Stimulated activated CD4-positive, alpha-beta T cell treated with anti-CD3 and anti-CD28 coated beads, Interleukin-4, amount 100 ng/mL, for 1 hour (primary cell): ENCODE measurements at regions not wholly inside any gene's neighbourhood (a gene's known extent, or its start where the extent isn't known, plus 50 kb on each side); places are given as distances from the start of the nearest gene placed in this dataset.
"Not testable (repeated sequence)": the region's sequence is repeated elsewhere in the genome, so short reads cannot be mapped to it uniquely, and the experiment has no call there.

ENCODE experiments used
- DNase-seq: peaks from one replicate; pipeline ENCODE4 v3.0.0-alpha.2; 2020

GRCh38 chr15:61393524-61393923 is 164.4 kb upstream of the RORA start:
- DNase-seq, result no peak

GRCh38 chr15:61390138-61390537 is 161.0 kb upstream of the RORA start:
- DNase-seq, result no peak

DNA sequence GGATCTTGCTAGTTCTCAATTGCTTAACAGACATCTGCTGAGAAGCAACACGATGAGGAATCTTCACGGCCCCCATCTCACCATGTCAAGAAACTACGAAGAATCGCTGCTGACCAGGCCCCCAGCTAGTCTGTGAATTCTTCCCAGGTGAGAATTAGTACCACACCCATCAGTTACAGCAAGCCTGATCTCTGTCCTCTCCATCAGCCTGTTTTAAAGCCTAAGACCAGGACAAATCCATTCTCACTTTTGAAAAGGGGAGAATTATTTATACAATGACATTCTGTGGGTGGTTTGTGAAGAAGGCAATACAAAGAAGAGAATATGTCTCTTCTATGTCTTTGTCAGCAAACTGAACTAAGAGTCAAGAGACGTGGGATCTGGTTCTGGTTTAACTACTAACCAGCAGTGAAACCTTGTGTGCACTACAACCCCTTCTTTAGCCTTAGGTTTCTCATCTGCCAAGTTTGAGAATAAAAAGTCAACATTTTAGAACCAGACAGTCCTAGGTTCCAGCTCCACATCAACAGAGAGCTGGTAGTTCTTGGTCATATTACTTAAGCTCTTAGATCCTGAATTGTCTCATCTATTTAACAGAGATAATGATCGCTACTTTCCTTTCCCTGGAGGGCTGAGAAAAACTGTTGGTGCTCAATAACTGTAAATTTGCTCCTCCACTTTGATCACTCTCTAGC is 160.4 kb upstream of the RORA start:
- DNase-seq, result no peak

GRCh38 chr15:61387675-61388074 is 158.6 kb upstream of the RORA start:
- no peak for DNase-seq

- no peak for DNase-seq
Observed at GRCh38 chr15:61383421-61383820, 154.3 kb upstream of the RORA start.

- DNase-seq, result no peak
Observed at GRCh38 chr15:61382927-61383326, 153.8 kb upstream of the RORA start.

GRCh38 chr15:61381501-61381900 is 152.4 kb upstream of the RORA start:
- DNase-seq, result no peak

- no peak for DNase-seq
Observed at GRCh38 chr15:61380270-61380669, 151.2 kb upstream of the RORA start.

GRCh38 chr15:61379005-61379404 is 149.9 kb upstream of the RORA start:
- DNase-seq, result no peak

DNA sequence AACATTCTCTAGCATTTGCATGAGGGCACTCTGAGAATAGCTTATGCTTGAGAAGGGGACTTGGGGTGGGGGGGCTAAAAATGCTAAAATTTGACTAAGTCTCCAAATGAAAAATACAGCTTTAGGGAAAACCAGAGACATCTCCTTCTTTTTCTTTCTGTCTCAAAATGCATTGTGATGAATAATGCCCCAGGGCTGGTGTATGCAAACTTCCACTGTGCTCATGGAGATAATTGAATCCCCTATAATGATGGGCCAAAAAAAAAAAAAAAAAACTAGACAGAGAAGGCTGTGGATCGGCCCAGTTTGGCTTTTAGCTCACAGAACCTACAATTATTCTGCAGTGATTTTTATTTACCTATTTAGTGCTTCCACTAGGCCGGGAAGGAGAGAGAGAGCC is 147.9 kb upstream of the RORA start:
- DNase-seq, result no peak

DNA sequence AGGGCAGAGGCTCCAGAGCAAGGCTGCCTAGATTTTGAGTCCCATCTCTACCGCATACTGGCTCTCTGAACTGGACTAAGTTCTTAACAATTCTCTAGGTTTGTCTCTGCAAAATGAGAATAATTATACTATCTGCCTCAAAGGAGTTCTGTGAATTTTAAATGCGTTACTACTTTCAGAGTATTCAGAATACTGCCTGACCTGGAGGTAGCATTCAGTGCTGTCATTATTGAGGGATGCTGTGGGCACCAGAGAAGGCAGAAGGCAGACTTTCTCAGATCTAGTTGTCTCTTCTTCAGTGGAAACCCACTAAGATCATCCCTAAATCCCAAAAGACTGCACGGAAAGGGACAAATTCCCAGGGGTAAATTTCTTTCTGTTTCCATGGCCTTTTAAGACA is 147.4 kb upstream of the RORA start:
- no peak for DNase-seq

DNA sequence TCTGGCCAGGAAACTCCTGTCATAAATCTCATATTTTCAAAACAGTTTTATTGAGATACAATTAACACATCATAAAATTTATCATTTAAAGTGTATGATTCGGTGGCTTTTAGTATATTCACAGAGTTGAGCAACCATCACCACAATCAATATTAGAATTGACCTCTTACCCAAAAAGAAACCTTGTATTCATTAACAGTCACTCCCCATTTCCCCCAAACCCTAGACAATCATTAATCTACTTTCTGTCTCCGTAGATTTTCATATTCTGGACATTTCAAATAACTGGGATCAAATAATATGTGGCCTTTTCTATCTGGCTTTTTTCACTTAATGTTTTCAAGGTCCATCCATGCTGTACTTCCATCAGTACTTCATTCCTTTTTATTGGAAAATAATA is 145.7 kb upstream of the RORA start:
- DNase-seq, result no peak

GRCh38 chr15:61367953-61368352 is 138.9 kb upstream of the RORA start:
- no peak for DNase-seq

DNA sequence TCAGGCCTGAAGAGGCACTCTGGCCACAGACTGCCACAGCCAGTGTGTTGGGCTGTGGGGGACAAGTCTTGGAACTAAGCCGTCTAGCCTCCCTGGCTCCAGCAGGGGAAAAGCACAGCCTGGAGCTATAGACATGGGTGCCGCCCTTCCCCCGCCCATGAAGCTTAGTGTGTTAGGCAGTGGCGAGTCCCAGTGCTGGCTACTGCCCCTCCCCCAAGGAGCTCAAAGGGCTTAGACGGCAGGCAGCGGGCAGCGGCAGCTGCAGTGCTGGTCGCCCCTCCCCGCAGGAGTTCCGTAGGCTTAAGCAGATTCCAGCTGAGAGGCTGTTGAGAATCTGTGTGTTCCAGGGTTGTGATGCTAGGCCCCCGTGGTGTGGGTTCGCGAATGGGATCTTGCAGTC is 135.8 kb upstream of the RORA start:
- DNase-seq, result no peak

DNA sequence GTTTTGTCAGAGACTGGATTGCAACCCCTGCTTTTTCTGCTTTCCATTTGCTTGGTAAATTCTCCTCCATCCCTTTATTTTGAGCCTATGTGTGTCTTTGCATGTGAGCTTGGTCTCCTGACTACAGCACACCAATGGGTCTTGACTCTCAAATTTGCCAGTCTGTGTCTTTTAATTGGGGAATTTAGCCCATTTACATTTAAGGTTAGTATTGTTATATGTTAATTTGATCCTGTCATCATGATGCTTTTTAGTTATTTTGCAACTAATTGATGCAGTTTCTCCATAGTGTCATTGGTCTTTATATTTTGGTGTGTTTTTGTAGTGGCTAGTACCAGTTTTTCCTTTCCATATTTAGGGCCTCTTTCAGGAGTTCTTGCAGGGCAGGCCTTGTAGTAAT is 133.8 kb upstream of the RORA start:
- DNase-seq, result not testable (repeated sequence)

- DNase-seq, result no peak
Observed at GRCh38 chr15:61344293-61344692, 115.2 kb upstream of the RORA start.

- DNase-seq, result no peak
Observed at GRCh38 chr15:61342390-61342789, 113.3 kb upstream of the RORA start.

GRCh38 chr15:61339516-61339915 is 110.4 kb upstream of the RORA start:
- no peak for DNase-seq

DNA sequence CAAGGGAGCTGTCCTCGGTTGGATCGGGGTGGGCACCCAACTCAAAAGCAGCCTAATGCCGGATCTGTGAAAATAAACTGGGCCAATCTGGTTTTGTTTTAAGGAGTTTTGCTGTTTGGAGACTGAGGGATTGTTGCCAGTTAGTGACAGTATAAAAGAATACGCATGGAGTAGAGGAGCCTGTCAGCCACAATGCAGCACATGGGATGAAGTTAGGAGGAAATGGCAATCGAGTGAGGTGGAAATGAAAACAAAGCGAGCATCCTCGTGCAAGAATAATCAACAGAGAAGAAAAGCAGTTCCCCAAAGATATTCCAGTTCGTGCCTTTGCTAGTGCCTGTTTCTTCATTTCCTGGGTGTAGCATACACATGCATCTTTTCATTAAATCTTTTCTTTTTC is 108.4 kb upstream of the RORA start:
- no peak for DNase-seq

DNA sequence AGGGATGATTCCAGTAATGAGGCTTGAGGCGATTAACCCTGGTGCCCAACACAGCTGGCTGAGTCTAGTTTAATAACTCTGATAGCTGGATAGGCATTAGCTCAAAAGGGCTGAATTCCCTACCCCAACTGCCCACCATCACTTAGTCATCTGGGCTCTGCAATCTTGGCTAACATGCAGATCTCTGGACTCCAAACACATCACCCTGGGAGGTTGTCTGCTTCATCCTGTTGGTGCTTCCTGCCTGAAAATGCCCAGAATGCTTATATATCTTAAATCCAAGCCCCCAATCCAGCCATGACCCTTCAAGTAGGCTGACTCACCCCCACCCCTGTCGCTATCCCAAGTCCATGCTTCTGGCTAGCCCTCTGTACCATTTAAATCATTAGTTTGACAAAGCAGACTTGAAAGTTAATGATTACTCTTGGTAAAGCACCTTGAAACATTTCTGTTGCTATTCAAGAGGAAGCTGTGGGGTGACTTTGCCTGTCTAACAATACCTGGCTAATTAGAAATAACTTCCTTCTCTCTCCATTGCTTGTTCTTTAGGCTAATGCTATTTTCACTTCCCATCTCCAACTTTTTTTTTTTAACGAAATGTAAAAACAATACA is 107.0 kb upstream of the RORA start:
- DNase-seq, result no peak

GRCh38 chr15:61334714-61335113 is 105.6 kb upstream of the RORA start:
- not testable (repeated sequence) for DNase-seq

- no peak for DNase-seq
Observed at GRCh38 chr15:61331019-61331418, 101.9 kb upstream of the RORA start.

GRCh38 chr15:61327019-61327631 is 98.0 kb upstream of the RORA start:
- DNase-seq, result no peak

DNA sequence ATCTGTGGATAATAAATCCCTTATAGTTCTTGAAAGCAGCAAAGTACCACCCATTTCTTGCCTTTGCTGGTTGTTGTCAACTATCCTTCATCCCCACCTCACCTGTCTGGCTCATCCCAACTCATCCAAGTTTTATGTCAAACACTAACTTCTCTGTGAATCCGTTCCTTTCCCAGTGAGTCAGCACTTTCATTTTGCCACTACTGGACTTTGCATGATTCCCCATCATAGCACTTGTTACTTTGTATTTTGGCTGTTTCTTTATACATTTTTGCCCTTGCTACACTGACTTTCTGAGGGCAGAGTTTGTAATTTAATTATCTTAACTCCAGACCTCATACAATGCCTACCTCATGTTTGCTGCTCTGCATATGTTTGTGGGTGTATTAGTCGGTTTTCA is 90.8 kb upstream of the RORA start:
- no peak for DNase-seq
